Adrenal gland (tissue), 5 donors: ENCODE measurements at regions not wholly inside any gene's neighbourhood (a gene's known extent, or its start where the extent isn't known, plus 50 kb on each side); places are given as distances from the start of the nearest gene placed in this dataset.

Experiments used
- CTCF ChIP-seq, 6 experiments: fragments of 450-650 bp in 4 of 6; fragments of 200-600 bp in 2 of 6; sonication (generic) in 1 of 6; IDR thresholded peaks; 1 replicate in 5 of 6; 2 replicates in 1 of 6; pipeline versions ENCODE4 v1.5.1 to v1.8.0; 2016 to 2021; ENCODE audit warnings: antibody characterized with exemption in 6 of 6, mild to moderate bottlenecking in 2 of 6, moderate library complexity in 1 of 6
- POLR2A ChIP-seq, 2 donors: fragments of 450-650 bp; IDR thresholded peaks; one replicate each; pipeline ENCODE4 v1.6.1; 2017; ENCODE audit warnings: antibody characterized with exemption in 2 of 2, mild to moderate bottlenecking in 2 of 2, moderate library complexity in 1 of 2
- donor health status: DM: no; HTN: no; CAD: no.

- TF ChIP-seq CTCF (IDR thresholded peaks at IDR 0.05), result no peak
- no peak for TF ChIP-seq POLR2A (IDR thresholded peaks at IDR 0.05)
Measured at GRCh38 chr13:68540244-68540643, 1310.1 kb upstream of the PCDH9 start.
